ENCODE measurements at regions not wholly inside any gene's neighbourhood (a gene's known extent, or its start where the extent isn't known, plus 50 kb on each side); places are given as distances from the start of the nearest gene placed in this dataset.
"Not testable (repeated sequence)": the region's sequence is repeated elsewhere in the genome, so short reads cannot be mapped to it uniquely, and the experiment has no call there.

- H3K4me3 ChIP-seq (replicated peaks; ENCODE audit: low read depth, low read length), result no peak overlapping the region
- no peak for DNase-seq (ENCODE audit: extremely low read depth, low read depth)
- peak; percentile 5 for TF ChIP-seq CTCF (IDR thresholded peaks at IDR 0.05; ENCODE audit: low read depth, low read length, missing control alignments)
Observed at GRCh38 chr18:68172842-68173549, 541.9 kb downstream of the TMX3 start.

GRCh38 chr18:68164909-68165308 is 550.0 kb downstream of the TMX3 start:
- no peak for DNase-seq (ENCODE audit: extremely low read depth, low read depth)
- no peak overlapping the region for H3K4me3 ChIP-seq (replicated peaks; ENCODE audit: low read depth, low read length)
- no peak for TF ChIP-seq CTCF (IDR thresholded peaks at IDR 0.05; ENCODE audit: low read depth, low read length, missing control alignments)

- not testable (repeated sequence) for DNase-seq (ENCODE audit: extremely low read depth, low read depth); H3K4me3 ChIP-seq (replicated peaks; ENCODE audit: low read depth, low read length)
Observed at GRCh38 chr18:68153821-68154220, 561.1 kb downstream of the TMX3 start.

GRCh38 chr18:68152770-68153169 is 562.1 kb downstream of the TMX3 start:
- no peak for TF ChIP-seq CTCF (IDR thresholded peaks at IDR 0.05; ENCODE audit: low read depth, low read length, missing control alignments)
- no peak overlapping the region for H3K4me3 ChIP-seq (replicated peaks; ENCODE audit: low read depth, low read length)
- no peak for DNase-seq (ENCODE audit: extremely low read depth, low read depth)

GRCh38 chr18:68150961-68151360 is 563.9 kb downstream of the TMX3 start:
- no peak for TF ChIP-seq CTCF (IDR thresholded peaks at IDR 0.05; ENCODE audit: low read depth, low read length, missing control alignments)
- no peak for DNase-seq (ENCODE audit: extremely low read depth, low read depth)
- no peak overlapping the region for H3K4me3 ChIP-seq (replicated peaks; ENCODE audit: low read depth, low read length)

- no peak for DNase-seq (ENCODE audit: extremely low read depth, low read depth)
- no peak for TF ChIP-seq CTCF (IDR thresholded peaks at IDR 0.05; ENCODE audit: low read depth, low read length, missing control alignments)
- H3K4me3 ChIP-seq (replicated peaks; ENCODE audit: low read depth, low read length), result no peak overlapping the region
Observed at GRCh38 chr18:68148863-68149262, 566.0 kb downstream of the TMX3 start.

- H3K4me3 ChIP-seq (replicated peaks; ENCODE audit: low read depth, low read length), result no peak overlapping the region
- no peak for DNase-seq (ENCODE audit: extremely low read depth, low read depth)
- TF ChIP-seq CTCF (IDR thresholded peaks at IDR 0.05; ENCODE audit: low read depth, low read length, missing control alignments), result no peak
Observed at GRCh38 chr18:68147728-68148127, 567.2 kb downstream of the TMX3 start.
